Transverse colon (tissue), 4 donors: ENCODE measurements at regions not wholly inside any gene's neighbourhood (a gene's known extent, or its start where the extent isn't known, plus 50 kb on each side); places are given as distances from the start of the nearest gene placed in this dataset.

Source experiments
- DNase-seq: peaks from one replicate; pipeline ENCODE4 v3.0.0-alpha.2; 2019
- H3K27ac ChIP-seq, 4 donors: fragments of 200-600 bp; sonication (generic); 2 replicates each; pipeline ENCODE4 v1.5.1; 2016 to 2018; ENCODE audit warnings: inconsistent platforms in 4 of 4
- H3K27me3 ChIP-seq: fragments of 200-600 bp; sonication (generic); 2 replicates; pipeline ENCODE4 v1.5.1; 2017; ENCODE audit warnings: inconsistent platforms
- H3K36me3 ChIP-seq, 4 donors: fragments of 200-600 bp; sonication (generic); 2 replicates each; pipeline ENCODE4 v1.5.1; 2017 to 2019; ENCODE audit warnings: inconsistent platforms in 4 of 4
- H3K4me1 ChIP-seq, 4 donors: fragments of 200-600 bp; sonication (generic); 2 replicates each; pipeline ENCODE4 v1.5.1; 2017 to 2020; ENCODE audit warnings: inconsistent platforms in 4 of 4
- H3K4me3 ChIP-seq, 4 donors: fragments of 200-600 bp; sonication (generic); 1 replicate in 1 of 4; 2 replicates in 3 of 4; pipeline versions ENCODE4 v1.5.1 to v1.6.1; 2017 to 2019; ENCODE audit warnings: inconsistent platforms in 4 of 4
- H3K9me3 ChIP-seq, 2 donors: fragments of 200-600 bp; sonication (generic); 2 replicates each; pipeline ENCODE4 v1.5.1; 2017 to 2019; ENCODE audit warnings: inconsistent platforms in 2 of 2
- CTCF ChIP-seq, 5 experiments: fragments of 200-600 bp in 3 of 5; fragments of 450-650 bp in 2 of 5; sonication (generic) in 3 of 5; IDR thresholded peaks; 1 replicate in 2 of 5; 2 replicates in 3 of 5; pipeline ENCODE4 v1.5.1; 2016 to 2017; ENCODE audit warnings: antibody characterized with exemption in 5 of 5, inconsistent platforms in 3 of 5, mild to moderate bottlenecking in 2 of 5, moderate library complexity in 1 of 5
- EP300 ChIP-seq: sonication (generic); formaldehyde crosslinking; IDR thresholded peaks from one replicate; pipeline ENCODE4 v1.6.1; 2017; ENCODE audit warnings: antibody characterized with exemption, low read depth
- POLR2A ChIP-seq: fragments of 450-650 bp; IDR thresholded peaks from one replicate; pipeline ENCODE4 v1.6.1; 2016; ENCODE audit warnings: antibody characterized with exemption, mild to moderate bottlenecking, moderate library complexity
- POLR2AphosphoS5 ChIP-seq, 3 donors: sonication (generic); formaldehyde crosslinking; IDR thresholded peaks; one replicate each; pipeline ENCODE4 v1.6.1; 2016; ENCODE audit warnings: antibody characterized with exemption in 3 of 3
- WGBS, 2 donors: methylation state at CpG; one replicate each; pipeline ENCODE4 v1.1.5; 2018; ENCODE audit warnings: low coverage in 1 of 2; 5-methylcytosine and 5-hydroxymethylcytosine counted together
- in situ Hi-C, 4 donors: fragments of 200-750 bp; cut with MboI; loops; one replicate each; pipeline versions ENCODE4 v1.15.0 to v1.15.1; 2017; ENCODE audit warnings: low sequenced_read_pairs in 3 of 4, low pct_ligation_motif_present in 1 of 4, low pct_unique_long_range_greater_than_20kb in 1 of 4
- intact Hi-C: fragments of 100-400 bp; cut with DNase I; formaldehyde crosslinking; loops from one replicate; pipeline ENCODE4 v1.15.1; 2023; ENCODE audit warnings: low total_unique reads

- no peak for TF ChIP-seq POLR2A
- no peak for TF ChIP-seq EP300
- TF ChIP-seq CTCF (IDR thresholded peaks at IDR 0.05) = no peak
- no peak for TF ChIP-seq POLR2AphosphoS5 (IDR thresholded peaks at IDR 0.05)
- H3K4me1 ChIP-seq = peaks cover 0 to 8% (median 2%) of the 10 kb centered on the region in 4 donors
- intact Hi-C loops (no loop called here), in situ Hi-C loops (no loop called here)
- no peak overlapping the region for H3K4me3 ChIP-seq
- DNase-seq = no peak
- WGBS, 2 donors = 84 to 97% methylated on average over 4 of the region's 4 CpGs
- no peaks in the 10 kb centered on the region for H3K36me3 ChIP-seq
- no peaks in the 10 kb centered on the region for H3K27me3 ChIP-seq
- no peaks in the 10 kb centered on the region for H3K9me3 ChIP-seq
- no peak overlapping the region for H3K27ac ChIP-seq
Measured at GRCh38 chr2:199136242-199136641, 321.5 kb downstream of the SATB2 start.

- in situ Hi-C loops (no loop called here), intact Hi-C loops (no loop called here)
- H3K4me1 ChIP-seq = peaks cover 0 to 8% (median 2%) of the 10 kb centered on the region in 4 donors
- DNase-seq = no peak
- no peaks in the 10 kb centered on the region for H3K27me3 ChIP-seq
- H3K36me3 ChIP-seq = no peaks in the 10 kb centered on the region
- no peak for TF ChIP-seq CTCF (IDR thresholded peaks at IDR 0.05)
- no peak for TF ChIP-seq EP300
- no peak for TF ChIP-seq POLR2AphosphoS5 (IDR thresholded peaks at IDR 0.05)
- no peak for TF ChIP-seq POLR2A
- H3K4me3 ChIP-seq = no peak overlapping the region
- H3K9me3 ChIP-seq = no peaks in the 10 kb centered on the region
- no peak overlapping the region for H3K27ac ChIP-seq
- WGBS, 2 donors = 53 to 73% methylated on average over 2 to 3 of the region's 3 CpGs
Measured at GRCh38 chr2:199131876-199132275, 325.9 kb downstream of the SATB2 start.

GRCh38 chr2:199131136-199131655, 326.5 kb downstream of the SATB2 start:
- H3K36me3 ChIP-seq = no peaks in the 10 kb centered on the region
- WGBS, 2 donors = 64 to 66% methylated on average over 5 of the region's 5 CpGs
- no peaks in the 10 kb centered on the region for H3K27me3 ChIP-seq
- DNase-seq = no peak
- peaks cover 0 to 8% (median 2%) of the 10 kb centered on the region in 4 donors for H3K4me1 ChIP-seq
- no peak overlapping the region for H3K4me3 ChIP-seq
- no peak for TF ChIP-seq POLR2AphosphoS5 (IDR thresholded peaks at IDR 0.05)
- TF ChIP-seq CTCF (IDR thresholded peaks at IDR 0.05) = no peak
- TF ChIP-seq EP300 = no peak
- TF ChIP-seq POLR2A = no peak
- intact Hi-C loops (no loop called here), in situ Hi-C loops (no loop called here)
- H3K9me3 ChIP-seq = no peaks in the 10 kb centered on the region
- H3K27ac ChIP-seq = no peak overlapping the region

- in situ Hi-C loops = no loop called here
- Histone ChIP-seq H3K4me3 (no peak overlapping the region), H3K27ac (no peak overlapping the region), H3K36me3 (no peaks in the 10 kb centered on the region), H3K27me3 (no peaks in the 10 kb centered on the region), H3K4me1 (peaks cover 0 to 8% (median 1%) of the 10 kb centered on the region in 4 donors), H3K9me3 (no peaks in the 10 kb centered on the region)
- no peak for TF ChIP-seq POLR2A
- no peak for TF ChIP-seq EP300
- WGBS, 2 donors = 43 to 53% methylated on average over 2 to 3 of the region's 3 CpGs
- no peak for DNase-seq
- intact Hi-C loops = no loop called here
Measured at GRCh38 chr2:199130501-199130900, 327.2 kb downstream of the SATB2 start.
